ENCODE measurements at regions not wholly inside any gene's neighbourhood (a gene's known extent, or its start where the extent isn't known, plus 50 kb on each side); places are given as distances from the start of the nearest gene placed in this dataset.

DNA sequence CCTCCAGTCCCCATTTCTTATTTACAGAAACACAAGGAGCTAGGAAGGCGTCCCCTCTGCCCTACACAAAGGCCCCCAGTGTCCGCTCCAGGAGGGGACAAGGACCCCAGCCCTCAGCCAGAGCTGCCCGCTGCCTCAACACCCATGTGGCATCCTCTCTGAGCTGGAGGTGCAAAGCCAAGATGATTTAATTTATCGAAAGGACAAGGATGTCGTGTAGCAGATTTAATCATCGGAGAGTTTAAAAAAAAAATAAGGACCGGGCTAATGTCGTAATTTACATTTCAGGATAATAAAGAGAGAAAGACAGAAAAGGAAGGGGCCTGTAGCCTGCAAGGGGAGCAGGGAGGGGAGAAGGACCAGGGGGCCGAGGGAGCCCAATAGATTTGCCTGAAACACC, 68.3 kb upstream of the CASZ1 start:
- peaks cover 33% of the 10 kb centered on the region for H3K27me3 ChIP-seq (ENCODE audit: low read depth, low read length)
- no peaks in the 10 kb centered on the region for H3K79me2 ChIP-seq (ENCODE audit: low read length)
- H2AFZ ChIP-seq (ENCODE audit: low read depth, low read length): no peak overlapping the region
- H3K4me3 ChIP-seq (ENCODE audit: low read length): no peak overlapping the region
- H3K9ac ChIP-seq (ENCODE audit: low read length): no peak overlapping the region
- no peaks in the 10 kb centered on the region for H3K36me3 ChIP-seq (replicated peaks; ENCODE audit: low read depth, low read length)
- H3K4me2 ChIP-seq (ENCODE audit: low read length): no peak overlapping the region
- TF ChIP-seq, protein P1, sequence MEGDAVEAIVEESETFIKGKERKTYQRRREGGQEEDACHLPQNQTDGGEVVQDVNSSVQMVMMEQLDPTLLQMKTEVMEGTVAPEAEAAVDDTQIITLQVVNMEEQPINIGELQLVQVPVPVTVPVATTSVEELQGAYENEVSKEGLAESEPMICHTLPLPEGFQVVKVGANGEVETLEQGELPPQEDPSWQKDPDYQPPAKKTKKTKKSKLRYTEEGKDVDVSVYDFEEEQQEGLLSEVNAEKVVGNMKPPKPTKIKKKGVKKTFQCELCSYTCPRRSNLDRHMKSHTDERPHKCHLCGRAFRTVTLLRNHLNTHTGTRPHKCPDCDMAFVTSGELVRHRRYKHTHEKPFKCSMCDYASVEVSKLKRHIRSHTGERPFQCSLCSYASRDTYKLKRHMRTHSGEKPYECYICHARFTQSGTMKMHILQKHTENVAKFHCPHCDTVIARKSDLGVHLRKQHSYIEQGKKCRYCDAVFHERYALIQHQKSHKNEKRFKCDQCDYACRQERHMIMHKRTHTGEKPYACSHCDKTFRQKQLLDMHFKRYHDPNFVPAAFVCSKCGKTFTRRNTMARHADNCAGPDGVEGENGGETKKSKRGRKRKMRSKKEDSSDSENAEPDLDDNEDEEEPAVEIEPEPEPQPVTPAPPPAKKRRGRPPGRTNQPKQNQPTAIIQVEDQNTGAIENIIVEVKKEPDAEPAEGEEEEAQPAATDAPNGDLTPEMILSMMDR (IDR thresholded peaks at IDR 0.05; ENCODE audit: low read depth, low read length): no peak
- no peak for TF ChIP-seq EZH2phosphoT487 (IDR thresholded peaks at IDR 0.05; ENCODE audit: low read depth)
- H4K20me1 ChIP-seq (ENCODE audit: insufficient read depth, low read length): no peaks in the 10 kb centered on the region
- H3K4me1 ChIP-seq (ENCODE audit: low read length): peaks cover 3% of the 10 kb centered on the region; the same call in 1 of the 2 replicates
- no peak overlapping the region for H3K27ac ChIP-seq (ENCODE audit: low read length)
- H3K9me3 ChIP-seq (ENCODE audit: insufficient read depth, low read length): no peaks in the 10 kb centered on the region

DNA sequence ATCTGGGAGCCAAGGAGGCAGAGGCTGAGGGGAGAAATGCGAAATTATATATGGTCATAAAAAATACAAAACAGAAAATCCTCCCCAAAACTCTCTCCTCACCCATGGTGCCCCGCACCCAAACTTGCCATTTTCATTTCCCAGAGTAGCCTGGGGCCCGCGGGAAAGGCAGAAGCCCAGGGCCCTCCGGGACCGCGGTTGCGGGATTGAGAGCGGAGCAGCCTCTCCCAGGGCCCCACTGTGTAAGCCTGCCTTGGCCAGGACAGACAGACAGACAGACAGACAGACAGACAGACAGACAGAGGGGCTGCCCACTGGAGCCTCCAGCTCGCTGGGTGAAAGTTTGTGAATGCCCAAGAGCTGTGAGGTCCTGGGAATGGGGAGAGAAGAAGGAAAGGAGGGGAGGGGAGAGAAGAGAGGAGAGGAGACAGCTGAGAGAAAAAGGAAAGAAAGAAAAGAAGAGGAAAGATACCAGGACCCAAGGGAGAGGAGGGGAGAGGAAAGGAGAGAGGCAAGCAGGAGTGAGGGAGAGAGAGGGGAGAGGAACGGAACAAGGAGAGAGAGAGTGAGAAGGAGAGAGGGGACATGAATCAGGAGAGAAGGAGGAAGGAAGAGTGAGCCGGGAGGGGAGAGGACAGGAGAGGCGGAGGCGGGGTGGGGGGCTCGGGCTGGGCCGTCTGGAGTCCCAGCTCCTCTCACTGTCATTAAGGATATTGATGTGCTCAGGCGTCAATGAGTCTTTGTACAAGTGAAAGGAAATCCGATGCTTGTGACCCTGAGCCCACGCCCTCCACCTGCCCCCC, 69.3 kb upstream of the CASZ1 start:
- TF ChIP-seq, protein P1 (IDR thresholded peaks at IDR 0.05; ENCODE audit: low read depth, low read length): no peak
- TF ChIP-seq EZH2phosphoT487 (IDR thresholded peaks at IDR 0.05; ENCODE audit: low read depth): no peak
- no peak overlapping the region for H3K9ac ChIP-seq (ENCODE audit: low read length)
- H3K79me2 ChIP-seq (ENCODE audit: low read length): no peaks in the 10 kb centered on the region
- no peaks in the 10 kb centered on the region for H3K9me3 ChIP-seq (ENCODE audit: insufficient read depth, low read length)
- no peak overlapping the region for H3K4me3 ChIP-seq (ENCODE audit: low read length)
- H3K36me3 ChIP-seq (replicated peaks; ENCODE audit: low read depth, low read length): no peaks in the 10 kb centered on the region
- H2AFZ ChIP-seq (ENCODE audit: low read depth, low read length): no peak overlapping the region
- H3K27me3 ChIP-seq (ENCODE audit: low read depth, low read length): peaks cover 42% of the 10 kb centered on the region
- H4K20me1 ChIP-seq (ENCODE audit: insufficient read depth, low read length): no peaks in the 10 kb centered on the region
- no peak overlapping the region for H3K4me2 ChIP-seq (ENCODE audit: low read length)
- H3K4me1 ChIP-seq (ENCODE audit: low read length): peaks cover 3% of the 10 kb centered on the region; the same call in 1 of the 2 replicates
- H3K27ac ChIP-seq (ENCODE audit: low read length): no peak overlapping the region

DNA sequence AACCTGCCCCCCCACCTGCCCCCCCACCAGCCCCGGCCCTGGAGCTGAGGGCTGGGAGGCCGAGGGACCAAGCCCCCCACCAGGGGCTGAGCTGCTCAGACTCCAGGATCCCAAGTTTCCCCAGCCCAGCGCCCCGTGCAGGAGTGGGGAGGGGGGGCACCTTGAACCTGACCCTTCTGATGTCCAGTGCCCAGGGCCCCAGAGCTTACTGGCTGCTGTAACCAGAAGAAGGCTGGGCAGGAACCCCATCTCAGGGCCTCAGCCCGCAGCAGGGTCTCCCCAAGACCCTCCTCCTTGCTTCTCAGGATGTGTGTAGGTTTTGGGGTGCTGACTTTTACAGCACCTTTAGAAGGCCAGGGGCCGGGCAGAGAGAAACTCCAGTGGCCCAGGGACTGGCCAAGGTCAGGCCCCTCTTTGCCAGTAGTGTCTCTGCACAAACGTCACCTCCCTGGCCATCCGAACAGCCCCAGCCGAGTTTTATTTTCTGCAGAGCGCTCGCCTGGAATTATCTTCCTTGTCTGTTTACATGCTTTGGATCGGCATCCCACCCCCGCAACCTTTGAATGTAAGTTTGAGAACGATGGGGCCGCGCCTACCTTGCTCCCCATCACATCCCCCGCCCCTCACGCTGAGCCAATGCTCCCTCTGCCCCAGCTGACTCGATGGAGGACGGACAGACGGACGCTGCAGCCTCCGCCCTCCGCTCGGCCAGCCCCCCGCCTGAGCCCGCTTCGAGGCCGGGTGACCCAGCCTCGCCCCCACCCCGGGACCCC, 70.1 kb upstream of the CASZ1 start:
- Histone ChIP-seq H3K9me3 (ENCODE audit: insufficient read depth, low read length) (no peaks in the 10 kb centered on the region), H3K4me3 (ENCODE audit: low read length) (peak overlapping the region; percentile 74; the same call in 1 of the 2 replicates), H3K79me2 (ENCODE audit: low read length) (no peaks in the 10 kb centered on the region), H3K27ac (ENCODE audit: low read length) (no peak overlapping the region), H4K20me1 (ENCODE audit: insufficient read depth, low read length) (no peaks in the 10 kb centered on the region), H2AFZ (ENCODE audit: low read depth, low read length) (no peak overlapping the region), H3K4me1 (ENCODE audit: low read length) (peaks cover 3% of the 10 kb centered on the region; the same call in 1 of the 2 replicates), H3K9ac (ENCODE audit: low read length) (no peak overlapping the region), H3K27me3 (ENCODE audit: low read depth, low read length) (peaks cover 43% of the 10 kb centered on the region), H3K36me3 (replicated peaks; ENCODE audit: low read depth, low read length) (no peaks in the 10 kb centered on the region), H3K4me2 (ENCODE audit: low read length) (peak overlapping the region; percentile 56)
- no peak for TF ChIP-seq EZH2phosphoT487 (IDR thresholded peaks at IDR 0.05; ENCODE audit: low read depth)
- TF ChIP-seq, protein P1 (IDR thresholded peaks at IDR 0.05; ENCODE audit: low read depth, low read length): no peak

DNA sequence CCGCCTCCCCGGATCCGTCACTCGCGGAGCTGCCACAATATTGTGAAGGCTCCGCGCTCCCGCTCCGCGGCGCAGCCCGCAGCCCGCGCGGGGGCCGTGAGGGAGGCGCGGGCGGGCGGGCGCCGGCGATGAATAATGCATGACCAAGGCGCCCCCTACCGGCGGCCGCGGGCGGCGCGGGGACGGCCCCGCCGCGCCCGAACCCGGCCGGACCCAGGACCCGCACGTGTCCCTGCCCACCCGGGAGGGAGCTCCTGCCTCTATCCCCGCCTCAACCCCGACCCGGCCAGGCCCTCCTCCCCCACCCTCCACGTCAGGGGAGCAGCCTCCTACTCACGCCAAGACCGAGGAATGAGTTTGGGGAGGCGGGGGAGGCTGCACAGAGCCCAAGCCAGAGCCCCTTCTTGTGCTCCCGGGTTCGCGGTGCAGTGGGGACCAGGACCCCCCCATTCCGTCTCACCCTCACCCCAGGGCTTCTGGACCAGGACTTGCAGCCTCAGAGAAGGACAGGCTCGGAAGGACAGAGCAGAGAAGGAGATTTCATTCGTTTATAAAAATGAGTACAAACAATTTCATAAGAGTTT, 70.8 kb upstream of the CASZ1 start:
- Histone ChIP-seq H3K36me3 (replicated peaks; ENCODE audit: low read depth, low read length) (no peaks in the 10 kb centered on the region), H3K9me3 (ENCODE audit: insufficient read depth, low read length) (no peaks in the 10 kb centered on the region), H3K4me3 (ENCODE audit: low read length) (peak overlapping the region; percentile 74), H3K4me1 (ENCODE audit: low read length) (peaks cover 3% of the 10 kb centered on the region; the same call in 1 of the 2 replicates), H2AFZ (ENCODE audit: low read depth, low read length) (peak overlapping the region; percentile 89), H3K9ac (ENCODE audit: low read length) (no peak overlapping the region), H3K4me2 (ENCODE audit: low read length) (peak overlapping the region; percentile 89), H4K20me1 (ENCODE audit: insufficient read depth, low read length) (no peaks in the 10 kb centered on the region), H3K79me2 (ENCODE audit: low read length) (no peaks in the 10 kb centered on the region), H3K27me3 (ENCODE audit: low read depth, low read length) (peaks cover 43% of the 10 kb centered on the region), H3K27ac (ENCODE audit: low read length) (no peak overlapping the region)
- no peak for TF ChIP-seq EZH2phosphoT487 (IDR thresholded peaks at IDR 0.05; ENCODE audit: low read depth)
- TF ChIP-seq, protein P1 (IDR thresholded peaks at IDR 0.05; ENCODE audit: low read depth, low read length): peak; percentile 43
